H1 (cell line): ENCODE measurements at regions not wholly inside any gene's neighbourhood (a gene's known extent, or its start where the extent isn't known, plus 50 kb on each side); places are given as distances from the start of the nearest gene placed in this dataset.
A peak's percentile ranks its signal among the peaks of the same experiment; 100 is the strongest.

Experiments used
- CTCF ChIA-PET: fragments of 300-600 bp; sonication (Branson Sonifier 250); formaldehyde crosslinking; loops from one replicate; lab custom pipeline; 2021; ENCODE audit not compliant: partially characterized antibody; lab: Charles Lee
- POLR2A ChIA-PET: fragments of 300-600 bp; sonication (Branson Sonifier 250); formaldehyde crosslinking; loops from one replicate; lab custom pipeline; 2021; ENCODE audit warnings: inconsistent platforms; ENCODE audit not compliant: partially characterized antibody; lab: Charles Lee
- DNase-seq, 2 experiments: peaks; one replicate each; pipeline versions ENCODE4 v3.0.0 to v3.0.0-alpha.2; 2010 to 2022; ENCODE audit warnings: low spot score in 2 of 2, low read depth in 1 of 2, mixed read lengths in 1 of 2
- FAIRE-seq: peaks from 2 replicates; lab custom pipeline; 2011; peaks lifted over from hg19 to GRCh38; lab: Jason Lieb, UNC
- H2AFZ ChIP-seq: 2 replicates; pipeline ENCODE4 v1.8.1; 2012; ENCODE audit warnings: low read length, inconsistent platforms
- H2AK5ac ChIP-seq: 2 replicates; pipeline ENCODE4 v1.6.1; 2013; ENCODE audit warnings: low read depth, low read length
- H2BK120ac ChIP-seq: replicated peaks from 2 replicates; pipeline ENCODE3; 2013; ENCODE audit warnings: low read depth, low read length, inconsistent platforms
- H2BK12ac ChIP-seq: 2 replicates; pipeline ENCODE4 v1.6.1; 2013; ENCODE audit warnings: low read depth, low read length
- H2BK15ac ChIP-seq: 2 replicates; pipeline ENCODE4 v1.6.1; 2013; ENCODE audit warnings: low read length
- H2BK20ac ChIP-seq: 2 replicates; pipeline ENCODE4 v1.6.1; 2013; ENCODE audit warnings: low read length
- H2BK5ac ChIP-seq: 2 replicates; pipeline ENCODE4 v1.6.1; 2013; ENCODE audit warnings: low read depth, low read length
- H3K14ac ChIP-seq: 2 replicates; pipeline ENCODE4 v1.6.1; 2013; ENCODE audit warnings: inconsistent platforms; ENCODE audit not compliant: insufficient read length
- H3K18ac ChIP-seq: 2 replicates; pipeline ENCODE4 v1.6.1; 2013; ENCODE audit warnings: low read length; ENCODE audit errors: extremely low read depth
- H3K23ac ChIP-seq: 2 replicates; pipeline ENCODE4 v1.6.1; 2013; ENCODE audit warnings: inconsistent platforms; ENCODE audit not compliant: insufficient read length
- H3K23me2 ChIP-seq: 2 replicates; pipeline ENCODE4 v1.6.1; 2013; ENCODE audit warnings: low read depth, low read length
- H3K27ac ChIP-seq: 2 replicates; pipeline ENCODE4 v1.6.1; 2011; ENCODE audit warnings: low read depth, low read length, inconsistent platforms
- H3K27me3 ChIP-seq, 4 experiments: replicated peaks in 1 of 4; 1 replicate in 1 of 4; 2 replicates in 3 of 4; pipeline versions ENCODE4 v1.6.1 to v1.8.1; 2011 to 2013; ENCODE audit warnings: low read length in 3 of 4, mild to moderate bottlenecking in 3 of 4, inconsistent platforms in 2 of 4, mixed read lengths in 2 of 4, moderate library complexity in 1 of 4; ENCODE audit not compliant: control insufficient read depth in 3 of 4, insufficient read depth in 3 of 4; ENCODE audit errors: extremely low read depth in 1 of 4
- H3K36me3 ChIP-seq, 4 experiments: 2 replicates each; pipeline versions ENCODE4 v1.6.1 to v1.8.1; 2011 to 2013; ENCODE audit warnings: mild to moderate bottlenecking in 4 of 4, low read length in 3 of 4, moderate library complexity in 2 of 4, control low read depth in 1 of 4, inconsistent platforms in 1 of 4; ENCODE audit not compliant: insufficient read depth in 4 of 4, control insufficient read depth in 2 of 4
- H3K4ac ChIP-seq: replicated peaks from 2 replicates; pipeline ENCODE3; 2013; ENCODE audit warnings: low read length, low read depth, mixed read lengths, inconsistent platforms; ENCODE audit not compliant: insufficient read length
- H3K4me1 ChIP-seq, 4 experiments: replicated peaks in 1 of 4; 1 replicate in 1 of 4; 2 replicates in 3 of 4; pipeline versions ENCODE4 v1.6.1 to v1.8.1; 2011 to 2013; ENCODE audit warnings: low read length in 3 of 4, inconsistent platforms in 2 of 4, mixed read lengths in 1 of 4; ENCODE audit not compliant: insufficient read depth in 4 of 4, control insufficient read depth in 3 of 4
- H3K4me2 ChIP-seq, 2 experiments: 2 replicates each; pipeline versions ENCODE4 v1.6.1 to v1.8.1; 2011 to 2013; ENCODE audit warnings: low read depth in 2 of 2, low read length in 2 of 2, control low read depth in 1 of 2, inconsistent platforms in 1 of 2, mild to moderate bottlenecking in 1 of 2; ENCODE audit not compliant: insufficient read depth in 1 of 2
- H3K4me3 ChIP-seq, 4 experiments: fragments of 200-600, 300-600 bp in 1 of 4; sonication (generic), shearing (Covaris generic), sonication (Bioruptor Twin) in 1 of 4; 2 replicates each; pipeline versions ENCODE4 v1.5.1 to v1.8.1; 2011 to 2016; ENCODE audit warnings: low read length in 4 of 4, low read depth in 3 of 4, control low read depth in 2 of 4, inconsistent platforms in 2 of 4, mild to moderate bottlenecking in 2 of 4, mixed read lengths in 1 of 4, moderate library complexity in 1 of 4; ENCODE audit not compliant: insufficient read depth in 2 of 4; ENCODE audit errors: extremely low read depth in 1 of 4
- H3K56ac ChIP-seq: replicated peaks from 2 replicates; pipeline ENCODE3; 2013; ENCODE audit warnings: low read depth, mild to moderate bottlenecking, mixed read lengths, low read length, inconsistent platforms; ENCODE audit not compliant: insufficient read length
- H3K79me1 ChIP-seq: 2 replicates; pipeline ENCODE4 v1.6.1; 2013; ENCODE audit warnings: low read depth, low read length, control low read depth
- H3K79me2 ChIP-seq, 2 experiments: 2 replicates each; pipeline versions ENCODE4 v1.6.1 to v1.8.1; 2012 to 2013; ENCODE audit warnings: low read length in 2 of 2, mild to moderate bottlenecking in 2 of 2, inconsistent platforms in 1 of 2; ENCODE audit not compliant: insufficient read depth in 2 of 2, control insufficient read depth in 1 of 2
- H3K9ac ChIP-seq, 4 experiments: replicated peaks in 1 of 4; 1 replicate in 1 of 4; 2 replicates in 3 of 4; pipeline versions ENCODE4 v1.6.1 to v1.8.1; 2011 to 2013; ENCODE audit warnings: low read depth in 3 of 4, low read length in 3 of 4, control low read depth in 2 of 4, mild to moderate bottlenecking in 2 of 4, moderate library complexity in 2 of 4, inconsistent platforms in 1 of 4; ENCODE audit errors: extremely low read depth in 1 of 4
- H3K9me3 ChIP-seq, 2 experiments: 2 replicates each; pipeline versions ENCODE4 v1.6.1 to v1.8.1; 2012 to 2013; ENCODE audit warnings: mild to moderate bottlenecking in 2 of 2, moderate library complexity in 2 of 2, control low read depth in 1 of 2, inconsistent platforms in 1 of 2, low read depth in 1 of 2, low read length in 1 of 2, mixed read lengths in 1 of 2; ENCODE audit not compliant: insufficient read depth in 2 of 2
- H4K20me1 ChIP-seq, 2 experiments: replicated peaks in 1 of 2; 2 replicates each; pipeline versions ENCODE3 to v1.8.1; 2011 to 2013; ENCODE audit warnings: inconsistent platforms in 2 of 2, low read length in 2 of 2, mild to moderate bottlenecking in 1 of 2; ENCODE audit not compliant: insufficient read depth in 2 of 2, control insufficient read depth in 1 of 2
- H4K5ac ChIP-seq: 2 replicates; pipeline ENCODE4 v1.6.1; 2013; ENCODE audit warnings: low read length, low read depth, mixed read lengths, inconsistent platforms; ENCODE audit not compliant: insufficient read length
- H4K8ac ChIP-seq: 2 replicates; pipeline ENCODE4 v1.8.0; 2013; ENCODE audit warnings: mild to moderate bottlenecking, moderate library complexity, low read length, inconsistent platforms; ENCODE audit not compliant: insufficient read depth; ENCODE audit errors: extremely low read depth
- H4K91ac ChIP-seq: replicated peaks from 2 replicates; pipeline ENCODE3; 2013; ENCODE audit warnings: low read length, mixed read lengths, inconsistent platforms; ENCODE audit not compliant: insufficient read length
- CHD2 ChIP-seq: IDR thresholded peaks from 2 replicates; pipeline ENCODE4 v1.6.1; 2012; ENCODE audit warnings: low read length, improper control_type of control experiment
- RAD21 ChIP-seq, 2 experiments: IDR thresholded peaks in 1 of 2; conservative IDR thresholded peaks in 1 of 2; 2 replicates each; pipeline ENCODE4 v1.6.1; 2011; ENCODE audit warnings: low read depth in 2 of 2, low read length in 2 of 2, improper control_type of control experiment in 1 of 2, inconsistent platforms in 1 of 2, mild to moderate bottlenecking in 1 of 2, moderate library complexity in 1 of 2
- WGBS, 2 experiments: shearing (Covaris generic) in 1 of 2; methylation state at CpG; one replicate each; pipeline versions ENCODE4 v1.1.6 to v1.1.7; 2013 to 2015; ENCODE audit warnings: low lambda C conversion rate in 2 of 2, mixed read lengths in 2 of 2, inconsistent platforms in 1 of 2, low coverage in 1 of 2, missing lambda C conversion rate in 1 of 2; ENCODE audit not compliant: insufficient replicate concordance in 2 of 2, insufficient coverage in 1 of 2, insufficient read length in 1 of 2; ENCODE audit errors: extremely low coverage in 1 of 2, missing lambda C conversion rate in 1 of 2; 5-methylcytosine and 5-hydroxymethylcytosine counted together

- Histone ChIP-seq H3K56ac (no peak overlapping the region), H4K8ac (no peak overlapping the region), H4K91ac (no peak overlapping the region), H2BK15ac (no peak overlapping the region), H3K9me3 (no peaks in the 10 kb centered on the region), H3K27me3 (no peaks in the 10 kb centered on the region), H3K79me2 (no peaks in the 10 kb centered on the region), H3K4me3 (no peak overlapping the region), H4K5ac (no peak overlapping the region), H3K9ac (no peak overlapping the region), H2BK12ac (no peak overlapping the region), H3K4me2 (no peak overlapping the region), H3K23ac (no peak overlapping the region), H2AFZ (no peak overlapping the region), H2BK5ac (no peak overlapping the region), H3K23me2 (no peaks in the 10 kb centered on the region), H2AK5ac (no peak overlapping the region), H2BK120ac (no peak overlapping the region), H3K4ac (no peak overlapping the region), H3K14ac (no peak overlapping the region), H3K79me1 (no peaks in the 10 kb centered on the region), H2BK20ac (no peak overlapping the region), H4K20me1 (no peaks in the 10 kb centered on the region), H3K18ac (no peak overlapping the region), H3K27ac (no peak overlapping the region), H3K4me1 (no peaks in the 10 kb centered on the region), H3K36me3 (no peaks in the 10 kb centered on the region)
- FAIRE-seq (no peak), DNase-seq (no peak)
- whole genome bisulfite sequencing, 2 experiments: 71% methylated on average over 3 of the region's 3 CpGs; no CpG with 5 or more reads in 1 of the 2 experiments
- TF ChIP-seq RAD21 (IDR thresholded peaks at IDR 0.05 in 1 of 2, conservative IDR thresholded peaks at IDR 0.05 in 1 of 2; ENCODE audit: low read depth in 2 of 2, low read length in 2 of 2) (peak in 1 of 2 experiments; percentile 40; a peak in 3 of 4 replicates), CHD2 (no peak)
- CTCF ChIA-PET: interaction anchor here (0.8 to 1.7 kb wide), 6 partner anchors 8 to 184 kb away, joined by 3 to 10 read pairs (median 4); no protein-coding TSS in a partner anchor
- POLR2A ChIA-PET: no interaction called here
These were observed 198.8 kb downstream of the AMY1C start for GRCh38 chr1:103948526-103948925.
